NCI-H345 (cell line): ENCODE measurements at regions not wholly inside any gene's neighbourhood (a gene's known extent, or its start where the extent isn't known, plus 50 kb on each side); places are given as distances from the start of the nearest gene placed in this dataset.

ENCODE experiments used
- DNase-seq: peaks from one replicate; lab custom pipeline; 2025; lab: John Stamatoyannopoulos, UW

DNA sequence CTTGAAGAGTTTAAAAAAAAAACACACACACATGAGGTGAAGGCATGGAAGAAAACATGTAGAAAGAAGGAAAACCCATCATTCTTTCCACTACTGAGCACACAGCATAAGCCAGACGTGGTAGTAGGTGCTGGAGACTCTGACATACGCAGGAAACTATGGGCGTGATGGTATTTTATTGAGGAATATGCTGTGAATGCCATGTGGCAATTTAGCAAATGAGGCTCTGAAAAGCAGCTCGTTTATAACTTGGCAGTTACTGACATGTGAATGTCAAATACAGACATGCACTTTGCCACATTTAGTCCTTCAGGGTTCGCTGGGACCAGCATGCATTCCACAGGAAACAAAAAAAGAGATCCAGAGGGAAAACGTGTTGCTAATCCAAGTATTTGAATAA, 74.3 kb upstream of the IFNAR2 start:
- no peak for DNase-seq

- DNase-seq, result no peak
Measured at GRCh38 chr21:33157303-33157702, 72.4 kb upstream of the IFNAR2 start.

GRCh38 chr21:33158654-33159053, 71.1 kb upstream of the IFNAR2 start:
- no peak for DNase-seq

- no peak for DNase-seq
Measured at GRCh38 chr21:33162436-33162951, 67.2 kb upstream of the IFNAR2 start.

- no peak for DNase-seq
Measured at GRCh38 chr21:33168886-33169285, 60.9 kb upstream of the IFNAR2 start.

DNA sequence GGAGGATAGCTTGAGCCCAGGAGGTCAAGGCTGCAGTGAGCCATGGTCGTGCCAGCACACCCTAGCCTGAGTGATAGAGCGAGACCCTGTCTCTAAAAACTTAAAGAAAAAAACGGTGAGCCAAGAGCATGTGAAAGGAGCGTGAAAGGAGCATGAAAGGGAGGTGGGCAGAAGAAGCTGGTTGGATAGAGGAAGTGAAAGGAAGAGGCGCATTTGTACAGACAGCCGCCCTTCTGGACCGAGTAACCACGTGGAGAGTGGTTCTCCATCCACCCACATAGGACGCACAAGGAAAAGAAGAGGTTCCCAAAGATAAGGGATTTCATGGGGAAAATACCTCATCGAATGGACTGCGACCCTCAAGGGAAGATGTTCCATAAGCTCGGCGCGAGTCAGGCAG, 60.4 kb upstream of the IFNAR2 start:
- no peak for DNase-seq

GRCh38 chr21:33171616-33172169, 58.0 kb upstream of the IFNAR2 start:
- no peak for DNase-seq

GRCh38 chr21:33174756-33175155, 55.0 kb upstream of the IFNAR2 start:
- DNase-seq, result no peak
